GM23338 (cell line): ENCODE measurements at regions not wholly inside any gene's neighbourhood (a gene's known extent, or its start where the extent isn't known, plus 50 kb on each side); places are given as distances from the start of the nearest gene placed in this dataset.

ENCODE experiments used
- CTCF ChIP-seq, 2 experiments: fragments of 200-600 bp in 1 of 2; sonication (generic) in 1 of 2; conservative IDR thresholded peaks; 2 replicates each; pipeline versions ENCODE4 v1.5.1 to v1.6.1; 2016 to 2017; ENCODE audit warnings: antibody characterized with exemption in 2 of 2, low read depth in 2 of 2, mild to moderate bottlenecking in 2 of 2, moderate library complexity in 1 of 2
- ETS1 ChIP-seq: IDR thresholded peaks from 2 replicates; pipeline ENCODE4 v1.6.1; 2016; ENCODE audit warnings: antibody characterized with exemption
- EZH2 ChIP-seq: fragments of 200-600 bp; sonication (generic); IDR thresholded peaks from one replicate; pipeline ENCODE4 v1.8.0; 2017; ENCODE audit warnings: antibody characterized with exemption, mild to moderate bottlenecking, low read depth; ENCODE audit not compliant: unreplicated experiment
- EZH2phosphoT487 ChIP-seq: fragments of 200-600 bp; sonication (generic); IDR thresholded peaks from one replicate; pipeline ENCODE4 v1.8.1; 2018; ENCODE audit warnings: antibody characterized with exemption; ENCODE audit not compliant: unreplicated experiment
- NANOG ChIP-seq: IDR thresholded peaks from 2 replicates; pipeline ENCODE4 v1.6.1; 2016; ENCODE audit warnings: antibody characterized with exemption, borderline replicate concordance
- REST ChIP-seq: IDR thresholded peaks from one replicate; pipeline ENCODE4 v1.6.1; 2018; ENCODE audit warnings: antibody characterized with exemption; ENCODE audit not compliant: unreplicated experiment

- TF ChIP-seq REST = no peak
- TF ChIP-seq CTCF (conservative IDR thresholded peaks at IDR 0.05; ENCODE audit: low read depth in 2 of 2) = no peak
- no peak for TF ChIP-seq NANOG
- TF ChIP-seq ETS1 = no peak
- TF ChIP-seq EZH2 = no peak
- TF ChIP-seq EZH2phosphoT487 = no peak
These were observed 95.6 kb upstream of the NRXN3 start for GRCh38 chr14:78074561-78074960.
